ENCODE measurements at regions not wholly inside any gene's neighbourhood (a gene's known extent, or its start where the extent isn't known, plus 50 kb on each side); places are given as distances from the start of the nearest gene placed in this dataset.

DNA sequence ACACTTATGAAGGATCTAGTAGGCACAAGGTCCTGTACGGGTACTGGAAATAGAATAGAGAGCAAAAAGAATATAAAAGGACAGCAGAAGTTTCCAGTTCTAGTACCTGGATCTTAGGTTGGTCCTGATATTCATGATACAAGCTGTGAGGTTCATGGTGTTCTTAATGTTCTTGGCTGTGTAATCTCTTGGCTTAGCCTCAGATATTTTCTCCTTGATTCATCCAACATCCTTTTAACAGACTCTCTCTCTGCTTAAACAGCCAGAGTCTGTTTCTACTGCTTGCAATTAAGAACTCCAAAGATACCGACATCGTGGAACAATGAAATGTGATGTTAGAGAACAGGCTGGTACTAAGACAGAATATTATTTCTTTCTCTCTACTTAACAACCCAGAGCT lies 49.9 kb downstream of the CNTN3 start:
- peaks cover 49% of the 10 kb centered on the region for H3K9me3 Mint-ChIP-seq
- H3K4me1 Mint-ChIP-seq (ENCODE audit: low read depth) = no peaks in the 10 kb centered on the region
- no peak overlapping the region for H3K27ac Mint-ChIP-seq
- no peak for DNase-seq (ENCODE audit: low spot score)
- no peak overlapping the region for H3K4me3 Mint-ChIP-seq
- H3K27me3 Mint-ChIP-seq (ENCODE audit: low read depth) = no peaks in the 10 kb centered on the region
- H3K36me3 Mint-ChIP-seq (ENCODE audit: low read depth) = no peaks in the 10 kb centered on the region

DNA sequence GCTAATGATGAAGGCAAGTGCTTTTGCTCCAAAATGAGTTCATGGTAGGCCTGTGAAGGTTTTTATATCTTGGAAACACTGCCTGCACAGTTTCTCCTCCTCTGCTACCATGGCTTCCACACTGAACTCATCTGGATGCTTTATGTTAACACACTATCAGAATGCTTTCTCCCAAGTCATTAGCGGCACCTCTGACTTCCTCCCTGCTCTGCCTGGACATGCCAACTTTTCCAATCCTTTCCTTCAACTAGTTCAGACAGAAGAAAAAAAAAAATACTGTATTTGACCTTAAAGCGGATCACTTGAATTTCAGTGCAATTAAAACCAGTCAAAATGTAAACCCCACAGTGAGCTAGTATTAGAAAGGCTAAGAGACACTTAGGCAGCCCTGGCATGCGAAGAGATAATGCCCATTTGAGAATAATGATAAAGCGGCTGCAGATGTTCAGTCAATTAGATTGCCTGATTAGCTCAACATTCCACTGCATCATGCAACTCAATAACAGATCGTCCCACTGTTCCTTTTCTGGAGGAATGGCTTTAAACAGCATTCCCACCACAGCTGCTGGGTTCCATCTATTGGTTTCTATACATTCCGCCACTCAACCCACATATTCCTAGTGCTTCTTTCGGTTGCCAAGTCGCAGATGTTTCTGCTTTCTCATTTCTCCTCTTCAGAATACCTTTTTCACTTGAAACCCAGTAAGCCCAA lies 51.7 kb downstream of the CNTN3 start:
- no peaks in the 10 kb centered on the region for H3K27me3 Mint-ChIP-seq (ENCODE audit: low read depth)
- no peak overlapping the region for H3K4me3 Mint-ChIP-seq
- H3K4me1 Mint-ChIP-seq (ENCODE audit: low read depth) = no peaks in the 10 kb centered on the region
- no peak overlapping the region for H3K27ac Mint-ChIP-seq
- no peak for DNase-seq (ENCODE audit: low spot score)
- H3K36me3 Mint-ChIP-seq (ENCODE audit: low read depth) = no peaks in the 10 kb centered on the region
- peaks cover 51% of the 10 kb centered on the region for H3K9me3 Mint-ChIP-seq

DNA sequence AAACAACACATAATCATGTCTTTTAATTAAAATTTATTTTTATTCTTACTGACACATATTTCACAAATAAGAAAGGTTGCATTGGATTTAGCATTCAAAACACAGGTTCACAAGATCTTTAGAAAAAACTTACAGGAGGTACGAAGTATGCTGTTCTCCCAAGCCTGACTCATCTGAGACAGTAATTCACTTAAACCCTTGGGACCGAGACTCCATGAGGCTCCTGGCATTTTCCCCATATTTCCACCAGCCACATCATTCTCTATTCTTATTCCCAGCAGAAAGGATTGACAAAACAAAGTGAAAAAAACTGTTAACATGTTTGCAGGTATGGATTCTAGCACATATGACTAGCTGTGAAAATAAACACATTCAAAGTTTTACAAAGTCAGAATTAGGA lies 52.6 kb downstream of the CNTN3 start:
- Mint-ChIP-seq H3K9me3 (peaks cover 52% of the 10 kb centered on the region), H3K27ac (no peak overlapping the region), H3K4me3 (no peak overlapping the region), H3K4me1 (ENCODE audit: low read depth) (no peaks in the 10 kb centered on the region), H3K36me3 (ENCODE audit: low read depth) (no peaks in the 10 kb centered on the region), H3K27me3 (ENCODE audit: low read depth) (no peaks in the 10 kb centered on the region)
- DNase-seq (ENCODE audit: low spot score) = no peak

DNA sequence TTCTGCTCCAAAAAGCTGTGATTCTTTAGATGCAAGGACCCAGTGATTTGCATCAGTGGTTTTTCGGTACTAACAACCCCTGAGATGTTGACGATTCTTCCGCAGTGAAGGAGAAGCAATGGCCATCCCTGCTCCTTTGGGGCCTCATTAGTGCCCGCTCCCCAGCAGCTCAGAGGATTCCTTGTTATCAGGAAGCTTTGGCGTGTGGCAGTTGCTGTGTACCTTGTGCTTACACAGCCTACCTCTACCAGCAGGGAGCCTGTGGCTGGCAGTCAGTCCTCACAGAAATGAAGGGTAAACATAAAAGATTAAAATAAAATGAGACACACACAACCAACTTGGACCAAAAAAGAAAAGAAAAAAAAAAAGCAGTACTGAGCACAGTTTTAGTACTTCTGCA lies 55.2 kb downstream of the CNTN3 start:
- H3K4me1 Mint-ChIP-seq (ENCODE audit: low read depth) = no peaks in the 10 kb centered on the region
- H3K9me3 Mint-ChIP-seq = peaks cover 49% of the 10 kb centered on the region

DNA sequence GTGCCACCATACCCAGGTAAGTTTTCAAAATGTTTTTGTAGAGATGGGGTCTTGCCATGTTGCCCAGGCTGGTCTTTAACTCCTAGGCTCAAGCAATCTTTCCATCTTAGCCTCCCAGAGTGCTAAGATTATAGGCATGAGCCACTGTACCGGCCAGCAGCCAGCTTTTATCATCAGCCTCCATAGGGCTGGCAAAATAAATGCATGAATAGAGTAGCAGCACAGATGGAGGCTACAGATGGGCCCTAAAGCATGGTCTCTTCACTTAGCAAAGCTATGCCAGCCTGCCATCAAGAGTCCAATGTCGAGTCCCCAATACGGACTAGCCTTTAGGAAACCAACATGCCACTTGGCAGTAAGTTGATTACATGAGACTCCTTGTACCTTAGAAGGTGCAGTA lies 63.8 kb downstream of the CNTN3 start:
- no peak overlapping the region for H3K4me3 Mint-ChIP-seq
- DNase-seq (ENCODE audit: low spot score) = no peak
- no peaks in the 10 kb centered on the region for H3K27me3 Mint-ChIP-seq (ENCODE audit: low read depth)
- H3K9me3 Mint-ChIP-seq = peaks cover 41% of the 10 kb centered on the region
- no peak overlapping the region for H3K27ac Mint-ChIP-seq
- no peaks in the 10 kb centered on the region for H3K36me3 Mint-ChIP-seq (ENCODE audit: low read depth)
- H3K4me1 Mint-ChIP-seq (ENCODE audit: low read depth) = no peaks in the 10 kb centered on the region

More for the DNA sequence above, 55.2 kb downstream of the CNTN3 start:
- no peak overlapping the region for H3K27ac Mint-ChIP-seq
- H3K36me3 Mint-ChIP-seq (ENCODE audit: low read depth) = no peaks in the 10 kb centered on the region
- no peaks in the 10 kb centered on the region for H3K27me3 Mint-ChIP-seq (ENCODE audit: low read depth)
- no peak for DNase-seq (ENCODE audit: low spot score)
- H3K4me3 Mint-ChIP-seq = no peak overlapping the region

DNA sequence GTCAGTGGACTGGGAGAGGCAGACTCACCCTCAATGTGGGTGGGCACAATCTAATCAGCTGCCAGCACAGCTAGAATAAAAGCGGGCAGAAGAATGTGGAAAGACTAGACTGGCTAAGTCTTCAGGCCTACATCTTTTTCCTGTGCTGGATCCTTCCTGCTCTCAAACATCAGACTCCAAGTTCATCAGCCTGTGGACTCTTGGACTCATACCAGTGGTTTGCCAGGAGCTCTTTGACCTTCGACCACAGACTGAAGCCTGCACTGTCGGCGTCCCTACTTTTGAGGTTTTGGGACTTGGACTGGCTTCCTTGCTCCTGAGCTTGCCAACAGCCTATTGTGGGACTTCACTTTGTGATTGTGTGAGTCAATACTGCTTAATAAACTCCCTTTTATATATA lies 68.0 kb downstream of the CNTN3 start:
- no peak overlapping the region for H3K27ac Mint-ChIP-seq
- no peaks in the 10 kb centered on the region for H3K27me3 Mint-ChIP-seq (ENCODE audit: low read depth)

DNA sequence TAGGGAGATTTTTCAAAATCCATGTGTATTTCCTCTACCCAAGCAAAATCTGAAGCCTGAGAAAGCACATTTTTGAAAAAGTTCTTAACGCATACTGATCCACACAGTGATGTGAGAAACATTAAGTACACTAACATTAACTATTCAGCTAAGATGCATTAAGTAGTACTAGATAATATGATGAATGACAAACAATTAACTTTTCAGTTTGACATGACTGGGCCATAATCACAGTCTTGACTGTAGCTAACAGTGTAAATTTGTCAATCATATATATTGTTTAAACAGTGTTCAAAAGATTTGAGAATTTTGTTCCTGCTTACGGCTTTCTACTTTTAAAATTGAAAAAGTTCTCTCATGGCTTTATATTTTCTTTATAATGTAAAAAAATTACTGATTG lies 72.0 kb downstream of the CNTN3 start:
- Mint-ChIP-seq H3K4me1 (ENCODE audit: low read depth) (no peaks in the 10 kb centered on the region), H3K36me3 (ENCODE audit: low read depth) (no peaks in the 10 kb centered on the region), H3K9me3 (peaks cover 7% of the 10 kb centered on the region), H3K27me3 (ENCODE audit: low read depth) (no peaks in the 10 kb centered on the region), H3K27ac (no peak overlapping the region), H3K4me3 (no peak overlapping the region)
- no peak for DNase-seq (ENCODE audit: low spot score)

More for the DNA sequence above, 68.0 kb downstream of the CNTN3 start:
- no peaks in the 10 kb centered on the region for H3K36me3 Mint-ChIP-seq (ENCODE audit: low read depth)
- peaks cover 28% of the 10 kb centered on the region for H3K9me3 Mint-ChIP-seq
- DNase-seq (ENCODE audit: low spot score) = no peak
- H3K4me3 Mint-ChIP-seq = no peak overlapping the region
- no peaks in the 10 kb centered on the region for H3K4me1 Mint-ChIP-seq (ENCODE audit: low read depth)

DNA sequence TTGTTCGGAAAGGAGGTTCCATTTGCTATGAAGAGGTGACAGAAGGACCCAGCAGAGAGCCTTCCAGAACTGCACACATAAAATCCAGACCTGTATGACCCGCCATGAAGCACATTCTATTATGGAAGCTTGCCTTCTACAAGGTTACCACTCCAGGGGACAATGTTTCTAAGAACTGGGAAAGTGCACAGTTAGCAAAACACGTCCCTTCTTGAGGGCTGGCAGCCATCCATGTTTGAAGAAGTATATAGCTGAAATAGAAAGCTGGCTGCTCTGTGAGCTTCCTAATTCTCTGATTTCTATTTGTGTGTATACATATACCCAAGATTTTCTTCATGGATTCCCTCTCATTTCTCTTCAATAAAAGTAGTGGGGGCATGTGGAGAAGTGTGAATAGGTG lies 74.6 kb downstream of the CNTN3 start:
- H3K4me3 Mint-ChIP-seq = no peak overlapping the region
- no peaks in the 10 kb centered on the region for H3K27me3 Mint-ChIP-seq (ENCODE audit: low read depth)
- H3K27ac Mint-ChIP-seq = no peak overlapping the region
- peaks cover 15% of the 10 kb centered on the region for H3K9me3 Mint-ChIP-seq
- H3K36me3 Mint-ChIP-seq (ENCODE audit: low read depth) = no peaks in the 10 kb centered on the region
- H3K4me1 Mint-ChIP-seq (ENCODE audit: low read depth) = no peaks in the 10 kb centered on the region
- no peak for DNase-seq (ENCODE audit: low spot score)

DNA sequence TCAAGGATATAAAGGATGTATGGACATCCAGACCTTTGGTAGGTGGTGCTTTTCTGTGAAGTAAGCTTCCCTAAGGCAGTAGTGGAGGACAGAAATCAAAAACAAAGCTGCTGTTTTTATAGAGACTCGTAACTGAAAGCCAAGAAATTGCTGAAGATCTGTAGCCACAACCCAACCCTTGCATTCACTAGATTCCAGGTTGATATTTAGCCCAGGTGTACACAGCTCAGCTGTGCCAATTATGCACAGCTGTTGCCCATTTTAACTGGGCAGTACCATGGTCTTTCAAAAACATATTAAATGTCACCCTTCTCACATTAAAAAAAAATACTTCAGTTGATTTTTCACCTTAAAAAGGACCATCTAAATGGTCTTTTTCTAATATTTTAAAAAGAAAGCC lies 75.8 kb downstream of the CNTN3 start:
- Mint-ChIP-seq H3K4me1 (ENCODE audit: low read depth) (no peaks in the 10 kb centered on the region), H3K4me3 (no peak overlapping the region), H3K9me3 (peaks cover 16% of the 10 kb centered on the region), H3K27ac (no peak overlapping the region), H3K27me3 (ENCODE audit: low read depth) (no peaks in the 10 kb centered on the region), H3K36me3 (ENCODE audit: low read depth) (no peaks in the 10 kb centered on the region)
- no peak for DNase-seq (ENCODE audit: low spot score)

DNA sequence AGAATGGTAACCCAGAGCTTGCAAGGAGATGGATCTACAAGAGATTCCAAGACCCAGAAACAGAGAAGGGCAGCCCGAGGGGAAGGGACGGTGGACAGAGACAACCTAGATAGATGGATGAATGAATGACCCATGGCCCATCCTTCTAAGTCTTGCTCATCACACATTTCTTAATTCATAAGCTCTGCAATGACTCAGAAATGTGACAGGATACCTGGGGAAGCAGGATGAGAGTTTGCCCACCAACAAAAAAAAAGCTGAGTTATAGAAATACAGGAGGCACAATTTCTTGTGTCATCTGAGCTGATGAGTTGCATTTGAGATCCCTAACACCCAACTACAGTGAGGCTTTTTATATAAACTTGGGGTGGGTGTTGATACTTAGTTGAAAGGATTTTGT lies 76.6 kb downstream of the CNTN3 start:
- H3K9me3 Mint-ChIP-seq = peaks cover 20% of the 10 kb centered on the region

DNA sequence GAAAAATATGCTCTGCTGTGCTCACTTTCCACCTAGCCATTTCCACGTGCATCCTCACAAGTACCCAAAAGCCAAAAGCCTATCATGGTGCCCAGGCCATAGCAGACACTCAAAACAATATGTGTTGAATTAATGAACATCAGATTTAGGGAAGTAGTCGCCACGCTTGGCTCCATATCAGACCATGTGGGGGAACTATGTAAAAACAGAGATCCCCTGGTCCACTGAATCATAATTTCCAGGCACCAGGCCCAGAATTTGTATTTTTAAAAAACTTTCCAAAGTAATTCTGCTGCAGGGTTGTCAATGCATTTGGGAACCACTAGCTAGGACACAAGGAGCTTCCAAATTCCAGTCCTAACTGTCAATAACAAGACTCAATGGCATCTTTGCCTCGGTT lies 77.3 kb downstream of the CNTN3 start:
- no peaks in the 10 kb centered on the region for H3K4me1 Mint-ChIP-seq (ENCODE audit: low read depth)
- no peak overlapping the region for H3K27ac Mint-ChIP-seq
- H3K36me3 Mint-ChIP-seq (ENCODE audit: low read depth) = no peaks in the 10 kb centered on the region
- H3K9me3 Mint-ChIP-seq = peaks cover 20% of the 10 kb centered on the region
- H3K27me3 Mint-ChIP-seq (ENCODE audit: low read depth) = no peaks in the 10 kb centered on the region
- DNase-seq (ENCODE audit: low spot score) = no peak
- no peak overlapping the region for H3K4me3 Mint-ChIP-seq

More for the DNA sequence above, 76.6 kb downstream of the CNTN3 start:
- Mint-ChIP-seq H3K27me3 (ENCODE audit: low read depth) (no peaks in the 10 kb centered on the region), H3K4me3 (no peak overlapping the region), H3K36me3 (ENCODE audit: low read depth) (no peaks in the 10 kb centered on the region), H3K27ac (no peak overlapping the region), H3K4me1 (ENCODE audit: low read depth) (no peaks in the 10 kb centered on the region)
- DNase-seq (ENCODE audit: low spot score) = no peak

DNA sequence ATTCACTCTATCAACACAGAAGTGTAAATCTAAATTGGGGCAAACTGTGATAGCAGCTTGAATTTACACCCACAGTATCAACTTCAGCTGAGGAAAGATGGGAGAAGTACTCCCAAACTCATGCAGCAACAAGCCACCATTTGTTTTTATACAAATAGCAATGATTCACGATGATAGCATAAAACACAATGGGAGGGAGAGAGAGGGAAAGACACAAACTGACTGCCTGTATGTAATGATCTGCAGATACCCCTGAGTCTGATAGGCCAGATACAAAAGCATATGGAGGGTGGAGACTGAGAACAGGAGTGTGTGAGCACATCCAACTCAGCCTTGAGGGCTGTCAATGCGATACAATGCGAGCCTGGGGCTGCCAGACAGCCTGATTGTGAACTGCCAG lies 79.2 kb downstream of the CNTN3 start:
- no peak overlapping the region for H3K4me3 Mint-ChIP-seq
- H3K36me3 Mint-ChIP-seq (ENCODE audit: low read depth) = no peaks in the 10 kb centered on the region
- no peak overlapping the region for H3K27ac Mint-ChIP-seq
- no peak for DNase-seq (ENCODE audit: low spot score)
- H3K27me3 Mint-ChIP-seq (ENCODE audit: low read depth) = no peaks in the 10 kb centered on the region
- no peaks in the 10 kb centered on the region for H3K4me1 Mint-ChIP-seq (ENCODE audit: low read depth)
- peaks cover 36% of the 10 kb centered on the region for H3K9me3 Mint-ChIP-seq

DNA sequence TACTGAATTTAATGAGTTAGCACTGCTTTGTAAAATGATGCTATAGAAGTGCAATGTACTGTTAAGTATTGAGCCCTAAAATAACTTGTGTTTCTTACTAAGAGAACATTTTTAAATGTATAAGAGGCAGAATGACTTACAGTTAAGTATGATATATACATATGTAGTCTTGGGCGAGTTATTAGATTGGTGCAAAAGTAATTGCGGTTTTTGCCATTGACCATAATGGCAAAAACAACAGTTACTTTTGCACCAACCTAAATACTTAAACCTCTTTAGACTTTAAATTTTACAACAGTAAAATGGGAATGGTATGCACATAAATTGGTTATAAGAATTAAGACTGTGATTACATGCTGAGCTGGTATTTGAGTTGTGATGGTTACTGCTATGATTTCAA lies 79.8 kb downstream of the CNTN3 start:
- Mint-ChIP-seq H3K9me3 (peaks cover 37% of the 10 kb centered on the region), H3K27me3 (ENCODE audit: low read depth) (no peaks in the 10 kb centered on the region), H3K36me3 (ENCODE audit: low read depth) (no peaks in the 10 kb centered on the region), H3K4me3 (no peak overlapping the region), H3K4me1 (ENCODE audit: low read depth) (no peaks in the 10 kb centered on the region), H3K27ac (no peak overlapping the region)
- DNase-seq (ENCODE audit: low spot score) = no peak

DNA sequence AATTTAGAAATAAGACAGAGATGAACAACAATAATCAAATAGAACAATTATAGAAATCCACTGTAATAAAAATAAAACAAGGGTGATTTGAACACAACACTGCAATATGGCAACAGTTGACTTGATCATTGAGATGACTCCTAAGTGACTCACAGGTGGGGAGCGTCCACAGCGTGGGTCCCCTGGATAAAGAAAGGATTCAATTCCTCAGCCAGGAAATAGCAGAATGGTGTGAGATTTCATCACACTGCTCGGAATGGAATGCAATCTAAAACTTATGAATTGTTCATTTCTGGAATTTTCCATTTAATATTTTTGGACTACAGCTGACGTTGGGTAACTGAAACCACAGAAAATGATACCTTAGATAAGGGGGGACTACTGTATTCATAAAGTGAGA lies 82.0 kb downstream of the CNTN3 start:
- H3K4me3 Mint-ChIP-seq = no peak overlapping the region
- no peak for DNase-seq (ENCODE audit: low spot score)
- no peaks in the 10 kb centered on the region for H3K27me3 Mint-ChIP-seq (ENCODE audit: low read depth)
- no peak overlapping the region for H3K27ac Mint-ChIP-seq
- peaks cover 34% of the 10 kb centered on the region for H3K9me3 Mint-ChIP-seq
- H3K4me1 Mint-ChIP-seq (ENCODE audit: low read depth) = no peaks in the 10 kb centered on the region
- H3K36me3 Mint-ChIP-seq (ENCODE audit: low read depth) = no peaks in the 10 kb centered on the region

DNA sequence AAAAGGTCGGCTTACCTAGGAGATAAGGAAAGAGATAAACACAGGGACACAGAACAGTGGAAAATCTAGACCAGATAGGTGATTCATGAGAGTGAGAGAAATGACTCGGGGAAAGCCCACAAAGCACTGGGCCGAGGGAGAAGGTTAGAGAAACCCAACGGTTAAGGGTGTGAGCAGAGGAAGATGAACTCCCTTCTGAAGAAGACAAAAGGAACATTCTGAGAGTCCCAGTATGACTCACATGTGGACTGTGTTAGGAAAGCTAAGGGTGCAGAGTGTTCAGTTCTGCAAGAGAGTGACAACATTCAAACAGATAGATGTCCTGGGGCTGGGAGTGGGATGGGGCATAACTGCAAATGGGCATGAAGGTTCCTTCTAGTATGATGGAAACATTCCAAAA lies 83.0 kb downstream of the CNTN3 start:
- H3K27me3 Mint-ChIP-seq (ENCODE audit: low read depth) = no peaks in the 10 kb centered on the region
- no peak overlapping the region for H3K4me3 Mint-ChIP-seq
- no peak for DNase-seq (ENCODE audit: low spot score)
- no peak overlapping the region for H3K27ac Mint-ChIP-seq
- peaks cover 30% of the 10 kb centered on the region for H3K9me3 Mint-ChIP-seq
- no peaks in the 10 kb centered on the region for H3K4me1 Mint-ChIP-seq (ENCODE audit: low read depth)
- H3K36me3 Mint-ChIP-seq (ENCODE audit: low read depth) = no peaks in the 10 kb centered on the region

Measured in T-helper 2 cell treated with Interferon-gamma antibody and Interleukin-4, amounts not matched to agents 5 μg/mL and 100 μg/mL, for 36 hours (primary cell).